ENCODE measurements at regions not wholly inside any gene's neighbourhood (a gene's known extent, or its start where the extent isn't known, plus 50 kb on each side); places are given as distances from the start of the nearest gene placed in this dataset.

- WGBS = 72% methylated on average over 6 of the region's 6 CpGs
Measured at GRCh38 chr4:164368894-164369293, 385.0 kb upstream of the SMIM31 start.

GRCh38 chr4:164373021-164373420 lies 380.9 kb upstream of the SMIM31 start:
- H3K9me3 ChIP-seq = no peaks in the 10 kb centered on the region
- H3K4me1 ChIP-seq = no peaks in the 10 kb centered on the region
- H3K36me3 ChIP-seq = no peaks in the 10 kb centered on the region
- TF ChIP-seq POLR2A (IDR thresholded peaks at IDR 0.05) (no peak), EP300 (IDR thresholded peaks at IDR 0.05) (no peak), POLR2AphosphoS5 (IDR thresholded peaks at IDR 0.05) (no peak)
- no peak for DNase-seq (ENCODE audit: low spot score in 2 of 2)
- no peaks in the 10 kb centered on the region for H3K27me3 ChIP-seq
- no peak overlapping the region for H3K27ac ChIP-seq
- 83% methylated on average over 1 of the region's 1 CpG for whole genome bisulfite sequencing
- H3K4me3 ChIP-seq = no peak overlapping the region

More at GRCh38 chr4:164368894-164369293, 385.0 kb upstream of the SMIM31 start:
- Histone ChIP-seq H3K27me3 (no peaks in the 10 kb centered on the region), H3K4me3 (no peak overlapping the region), H3K27ac (no peak overlapping the region), H3K9me3 (no peaks in the 10 kb centered on the region), H3K36me3 (no peaks in the 10 kb centered on the region), H3K4me1 (no peaks in the 10 kb centered on the region)
- no peak for DNase-seq (ENCODE audit: low spot score in 2 of 2)
- no peak for TF ChIP-seq POLR2AphosphoS5 (IDR thresholded peaks at IDR 0.05)
- TF ChIP-seq EP300 (IDR thresholded peaks at IDR 0.05) = no peak
- no peak for TF ChIP-seq CTCF (IDR thresholded peaks at IDR 0.05)
- no peak for TF ChIP-seq POLR2A (IDR thresholded peaks at IDR 0.05)

- DNase-seq (ENCODE audit: low spot score in 2 of 2) = no peak
- Histone ChIP-seq H3K36me3 (no peaks in the 10 kb centered on the region), H3K27ac (no peak overlapping the region), H3K4me1 (no peaks in the 10 kb centered on the region), H3K4me3 (no peak overlapping the region), H3K9me3 (no peaks in the 10 kb centered on the region), H3K27me3 (no peaks in the 10 kb centered on the region)
- TF ChIP-seq CTCF (IDR thresholded peaks at IDR 0.05) = no peak
- TF ChIP-seq EP300 (IDR thresholded peaks at IDR 0.05) = no peak
- no peak for TF ChIP-seq POLR2AphosphoS5 (IDR thresholded peaks at IDR 0.05)
- TF ChIP-seq POLR2A (IDR thresholded peaks at IDR 0.05) = no peak
- WGBS = 85% methylated on average over 4 of the region's 4 CpGs
Measured at GRCh38 chr4:164377277-164377676, 376.7 kb upstream of the SMIM31 start.

- no peak overlapping the region for H3K27ac ChIP-seq
- no peak for TF ChIP-seq EP300 (IDR thresholded peaks at IDR 0.05)
- TF ChIP-seq POLR2A (IDR thresholded peaks at IDR 0.05) = no peak
- no peak for TF ChIP-seq CTCF (IDR thresholded peaks at IDR 0.05)
- no peak for TF ChIP-seq POLR2AphosphoS5 (IDR thresholded peaks at IDR 0.05)
- WGBS = 80% methylated on average over 5 of the region's 5 CpGs
- DNase-seq (ENCODE audit: low spot score in 2 of 2) = no peak
- H3K27me3 ChIP-seq = peaks cover 10% of the 10 kb centered on the region
- H3K4me3 ChIP-seq = no peak overlapping the region
- H3K9me3 ChIP-seq = no peaks in the 10 kb centered on the region
- no peaks in the 10 kb centered on the region for H3K36me3 ChIP-seq
- H3K4me1 ChIP-seq = peaks cover 7% of the 10 kb centered on the region
Measured at GRCh38 chr4:164378361-164378760, 375.6 kb upstream of the SMIM31 start.

GRCh38 chr4:164379694-164380093 lies 374.2 kb upstream of the SMIM31 start:
- Histone ChIP-seq H3K4me3 (no peak overlapping the region), H3K27me3 (peaks cover 20% of the 10 kb centered on the region), H3K27ac (no peak overlapping the region), H3K4me1 (peaks cover 12% of the 10 kb centered on the region), H3K9me3 (no peaks in the 10 kb centered on the region), H3K36me3 (no peaks in the 10 kb centered on the region)
- TF ChIP-seq POLR2A (IDR thresholded peaks at IDR 0.05) = no peak
- TF ChIP-seq POLR2AphosphoS5 (IDR thresholded peaks at IDR 0.05) = no peak
- WGBS = 74% methylated on average over 3 of the region's 3 CpGs
- no peak for DNase-seq (ENCODE audit: low spot score in 2 of 2)

GRCh38 chr4:164381859-164382258 lies 372.1 kb upstream of the SMIM31 start:
- H3K27me3 ChIP-seq = peaks cover 20% of the 10 kb centered on the region
- TF ChIP-seq POLR2AphosphoS5 (IDR thresholded peaks at IDR 0.05) = no peak
- no peak for TF ChIP-seq CTCF (IDR thresholded peaks at IDR 0.05)
- no peak for TF ChIP-seq EP300 (IDR thresholded peaks at IDR 0.05)
- no peak for TF ChIP-seq POLR2A (IDR thresholded peaks at IDR 0.05)

More at GRCh38 chr4:164381859-164382258, 372.1 kb upstream of the SMIM31 start:
- 67% methylated on average over 3 of the region's 3 CpGs for WGBS
- Histone ChIP-seq H3K36me3 (no peaks in the 10 kb centered on the region), H3K4me3 (no peak overlapping the region), H3K27ac (no peak overlapping the region), H3K9me3 (no peaks in the 10 kb centered on the region), H3K4me1 (peaks cover 12% of the 10 kb centered on the region)
- DNase-seq (ENCODE audit: low spot score in 2 of 2) = no peak

All from suprapubic skin (tissue), 4 donors.